ENCODE measurements at regions not wholly inside any gene's neighbourhood (a gene's known extent, or its start where the extent isn't known, plus 50 kb on each side); places are given as distances from the start of the nearest gene placed in this dataset.

- no peak overlapping the region for H3K9ac ChIP-seq (ENCODE audit: low read depth, low read length)
- peaks cover 5% of the 10 kb centered on the region; the same call in 1 of the 2 replicates for H3K9me1 ChIP-seq (ENCODE audit: insufficient read depth, low read length)
- no peak overlapping the region for H2BK5ac ChIP-seq (ENCODE audit: low read depth, low read length, poor library complexity, severe bottlenecking)
- H4K5ac ChIP-seq (ENCODE audit: low read depth, low read length) = no peak overlapping the region
- no peaks in the 10 kb centered on the region for H3K79me1 ChIP-seq (ENCODE audit: low read depth in 1 of 2, low read length in 2 of 2)
- no peak overlapping the region for H3K56ac ChIP-seq (ENCODE audit: extremely low read depth, insufficient read depth, low read length)
- CTCF ChIA-PET = no interaction called here
- H3K27ac ChIP-seq (ENCODE audit: insufficient read depth, low read length) = no peak overlapping the region
- TF ChIP-seq RCOR1 (IDR thresholded peaks at IDR 0.05; ENCODE audit: insufficient replicate concordance, low read length) (no peak), FOS (IDR thresholded peaks at IDR 0.05; ENCODE audit: low read depth, low read length) (no peak), RAD21 (IDR thresholded peaks at IDR 0.05; ENCODE audit: low read length) (no peak), CHD1 (IDR thresholded peaks at IDR 0.05; ENCODE audit: low read depth, low read length) (no peak), MAZ (IDR thresholded peaks at IDR 0.05; ENCODE audit: borderline replicate concordance, low read depth, low read length) (no peak), SMC3 (IDR thresholded peaks at IDR 0.05; ENCODE audit: low read depth, low read length) (no peak), POLR2A (IDR thresholded peaks at IDR 0.05; ENCODE audit: low read depth, low read length) (no peak), NFE2L2 (IDR thresholded peaks at IDR 0.05; ENCODE audit: low read depth, low read length) (no peak), CTCF (conservative IDR thresholded peaks at IDR 0.05; ENCODE audit: low read depth, low read length) (no peak), CEBPB (IDR thresholded peaks at IDR 0.05; ENCODE audit: low read depth, low read length) (no peak), MAFK (IDR thresholded peaks at IDR 0.05; ENCODE audit: low read depth, low read length) (no peak), RFX5 (IDR thresholded peaks at IDR 0.05; ENCODE audit: low read depth, low read length) (no peak), BHLHE40 (IDR thresholded peaks at IDR 0.05; ENCODE audit: low read depth, low read length) (no peak), MXI1 (IDR thresholded peaks at IDR 0.05; ENCODE audit: borderline replicate concordance, low read depth, low read length) (no peak)
- TF ChIP-seq, protein P1, sequence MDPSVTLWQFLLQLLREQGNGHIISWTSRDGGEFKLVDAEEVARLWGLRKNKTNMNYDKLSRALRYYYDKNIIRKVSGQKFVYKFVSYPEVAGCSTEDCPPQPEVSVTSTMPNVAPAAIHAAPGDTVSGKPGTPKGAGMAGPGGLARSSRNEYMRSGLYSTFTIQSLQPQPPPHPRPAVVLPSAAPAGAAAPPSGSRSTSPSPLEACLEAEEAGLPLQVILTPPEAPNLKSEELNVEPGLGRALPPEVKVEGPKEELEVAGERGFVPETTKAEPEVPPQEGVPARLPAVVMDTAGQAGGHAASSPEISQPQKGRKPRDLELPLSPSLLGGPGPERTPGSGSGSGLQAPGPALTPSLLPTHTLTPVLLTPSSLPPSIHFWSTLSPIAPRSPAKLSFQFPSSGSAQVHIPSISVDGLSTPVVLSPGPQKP (IDR thresholded peaks at IDR 0.05; ENCODE audit: borderline replicate concordance, low read depth, low read length) = no peak
- TF ChIP-seq, protein P2, sequence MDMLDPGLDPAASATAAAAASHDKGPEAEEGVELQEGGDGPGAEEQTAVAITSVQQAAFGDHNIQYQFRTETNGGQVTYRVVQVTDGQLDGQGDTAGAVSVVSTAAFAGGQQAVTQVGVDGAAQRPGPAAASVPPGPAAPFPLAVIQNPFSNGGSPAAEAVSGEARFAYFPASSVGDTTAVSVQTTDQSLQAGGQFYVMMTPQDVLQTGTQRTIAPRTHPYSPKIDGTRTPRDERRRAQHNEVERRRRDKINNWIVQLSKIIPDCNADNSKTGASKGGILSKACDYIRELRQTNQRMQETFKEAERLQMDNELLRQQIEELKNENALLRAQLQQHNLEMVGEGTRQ (IDR thresholded peaks at IDR 0.05; ENCODE audit: low read depth, low read length) = no peak
- no TSS peak for BruUV-seq (replicated peaks)
- H2BK20ac ChIP-seq (ENCODE audit: low read depth, low read length) = no peak overlapping the region
- peaks cover 5% of the 10 kb centered on the region for H3K27me3 ChIP-seq (ENCODE audit: control insufficient read depth, insufficient read depth, low read length)
- no peak overlapping the region for H2BK15ac ChIP-seq (ENCODE audit: low read depth, low read length)
- POLR2A ChIA-PET (ENCODE audit: unreplicated experiment) = no interaction called here
- in situ Hi-C loops (cut with MboI; ENCODE audit: low sequenced_read_pairs) (no loop called here), dilution Hi-C loops (cut with HindIII; ENCODE audit: low sequenced_read_pairs, unreplicated experiment) (no loop called here), intact Hi-C loops (cut with micrococcal nuclease) (no loop called here)
- H3K14ac ChIP-seq (replicated peaks; ENCODE audit: low read depth, low read length) = no peak overlapping the region
- H3K4me3 ChIP-seq (ENCODE audit: insufficient read depth, low read depth, low read length) = no peak overlapping the region
- H3K4me1 ChIP-seq (ENCODE audit: control insufficient read depth, insufficient read depth, low read length) = peaks cover 2% of the 10 kb centered on the region
- 47% methylated on average over 2 of the region's 2 CpGs; no CpG with 5 or more reads in 1 of the 2 experiments for WGBS, 2 experiments (ENCODE audit: extremely low coverage in 2 of 2, insufficient read length in 1 of 2)
- H3K23ac ChIP-seq (ENCODE audit: low read depth, low read length) = no peak overlapping the region
- no peak overlapping the region for H2BK120ac ChIP-seq (ENCODE audit: low read depth, low read length)
- no peak overlapping the region for H4K8ac ChIP-seq (ENCODE audit: low read depth in 2 of 2, low read length in 2 of 2)
- no peak overlapping the region for H2AK5ac ChIP-seq (ENCODE audit: low read depth, low read length)
- H4K91ac ChIP-seq (ENCODE audit: insufficient read depth, low read depth, low read length) = no peak overlapping the region
- no peaks in the 10 kb centered on the region for H3K36me3 ChIP-seq (ENCODE audit: control insufficient read depth, insufficient read depth, low read length)
- H3K9me3 ChIP-seq (ENCODE audit: control insufficient read depth, insufficient read depth, low read length) = no peaks in the 10 kb centered on the region
- no peak overlapping the region for H2AK9ac ChIP-seq (replicated peaks; ENCODE audit: low read depth, low read length, poor library complexity)
- no peak overlapping the region for H3K4me2 ChIP-seq (ENCODE audit: low read depth, low read length)
- ATAC-seq (ENCODE audit: low read depth) = peak; percentile 37; the same call in 1 of the 2 replicates
- no peak overlapping the region for H3K18ac ChIP-seq (ENCODE audit: low read depth, low read length)
- H3K4ac ChIP-seq (ENCODE audit: low read depth, low read length) = no peak overlapping the region
- DNase-seq = peak; percentile 7
- H4K20me1 ChIP-seq (ENCODE audit: insufficient read depth, low read length) = no peaks in the 10 kb centered on the region
- H2AFZ ChIP-seq (replicated peaks; ENCODE audit: low read length, poor library complexity) = no peak overlapping the region
These were observed 62.6 kb upstream of the CACNA2D1 start for GRCh38 chr7:82506208-82506607.
